PC-9 (cell line): ENCODE measurements at regions not wholly inside any gene's neighbourhood (a gene's known extent, or its start where the extent isn't known, plus 50 kb on each side); places are given as distances from the start of the nearest gene placed in this dataset.
"Not testable (repeated sequence)": the region's sequence is repeated elsewhere in the genome, so short reads cannot be mapped to it uniquely, and the experiment has no call there.

Experiments
- BruUV-seq: library from RNA; stranded (reverse); fragments of 400-500 nt; replicated peaks from 2 replicates; lab custom pipeline; 2021; lab: Mats Ljungman, UMichigan
- CTCF ChIA-PET: fragments of 300-600 bp; sonication (Branson Sonifier 250); formaldehyde crosslinking; loops from one replicate; lab custom pipeline; 2022; ENCODE audit warnings: antibody characterized with exemption; lab: Charles Lee
- POLR2A ChIA-PET: fragments of 300-600 bp; sonication (Branson Sonifier 250); formaldehyde crosslinking; loops from one replicate; lab custom pipeline; 2022; ENCODE audit warnings: antibody characterized with exemption; ENCODE audit not compliant: unreplicated experiment; lab: Charles Lee
- DNase-seq, 2 experiments: peaks; one replicate each; pipeline versions ENCODE4 v3.0.0 to v3.0.0-alpha.2; 2015 to 2022; ENCODE audit warnings: mixed read lengths in 1 of 2
- H2AFZ ChIP-seq: fragments of 200-600 bp; sonication (generic); 2 replicates; pipeline ENCODE4 v1.8.1; 2017; ENCODE audit warnings: antibody characterized with exemption
- H3F3A ChIP-seq: fragments of 200-600 bp; sonication (generic); 2 replicates; pipeline ENCODE4 v1.8.1; 2017; ENCODE audit warnings: antibody characterized with exemption, mild to moderate bottlenecking, low read depth; ENCODE audit not compliant: insufficient read depth
- H3K27ac ChIP-seq: fragments of 200-600 bp; sonication (generic); 2 replicates; pipeline ENCODE4 v1.6.1; 2016; ENCODE audit warnings: mixed run types
- H3K27me3 ChIP-seq: fragments of 200-600 bp; sonication (generic); 2 replicates; pipeline ENCODE4 v1.6.1; 2016; ENCODE audit warnings: low read depth, mixed run types; ENCODE audit not compliant: insufficient read depth
- H3K36me3 ChIP-seq: fragments of 200-600 bp; sonication (generic); 2 replicates; pipeline ENCODE4 v1.6.1; 2016; ENCODE audit warnings: low read depth, mixed run types
- H3K4me1 ChIP-seq: fragments of 200-600 bp; sonication (generic); replicated peaks from 2 replicates; pipeline ENCODE4 v1.6.1; 2016; ENCODE audit warnings: mixed run types; ENCODE audit not compliant: insufficient read depth
- H3K4me2 ChIP-seq: fragments of 200-600 bp; sonication (generic); 2 replicates; pipeline ENCODE4 v1.6.1; 2017; ENCODE audit warnings: mixed run types
- H3K4me3 ChIP-seq: fragments of 200-600 bp; sonication (generic); 2 replicates; pipeline ENCODE4 v1.6.1; 2016; ENCODE audit warnings: mixed run types
- H3K79me2 ChIP-seq: fragments of 200-600 bp; sonication (generic); 2 replicates; pipeline ENCODE4 v1.6.1; 2017; ENCODE audit warnings: low read depth, mixed run types
- H3K9me2 ChIP-seq: fragments of 200-600 bp; sonication (generic); 2 replicates; pipeline ENCODE4 v1.8.1; 2017; ENCODE audit warnings: mild to moderate bottlenecking; ENCODE audit not compliant: insufficient read depth
- H3K9me3 ChIP-seq: fragments of 200-600 bp; sonication (generic); 2 replicates; pipeline ENCODE4 v1.8.1; 2016; ENCODE audit warnings: low read depth; ENCODE audit not compliant: insufficient read depth
- H4K20me1 ChIP-seq: fragments of 200-600 bp; sonication (generic); 2 replicates; pipeline ENCODE4 v1.8.1; 2017; ENCODE audit not compliant: insufficient read depth
- CTCF ChIP-seq: fragments of 200-600 bp; sonication (generic); conservative IDR thresholded peaks from 2 replicates; pipeline ENCODE4 v1.6.1; 2017; ENCODE audit warnings: mixed run types, antibody characterized with exemption, mild to moderate bottlenecking, moderate library complexity
- intact Hi-C: fragments of 100-400 bp; cut with micrococcal nuclease; formaldehyde crosslinking; loops from one replicate; pipeline ENCODE4 v1.10.0; 2022; ENCODE audit not compliant: unreplicated experiment

- H3K36me3 ChIP-seq, H3K79me2 ChIP-seq, intact Hi-C loops, H3K4me3 ChIP-seq, POLR2A ChIA-PET, H3K9me2 ChIP-seq, H3K9me3 ChIP-seq, BruUV-seq, H3K4me1 ChIP-seq, H3K4me2 ChIP-seq, DNase-seq, H3F3A ChIP-seq, H3K27ac ChIP-seq, H4K20me1 ChIP-seq, H2AFZ ChIP-seq, CTCF ChIA-PET: not testable (repeated sequence)
- TF ChIP-seq CTCF: 0 out of 2 replicates have a peak, but pooled peaks have one; percentile 19
- H3K27me3 ChIP-seq: peaks cover 27% of the 10 kb centered on the region
Observed at GRCh38 chr14:105678996-105679958, 152.9 kb downstream of the TMEM121 start.

- BruUV-seq, H2AFZ ChIP-seq, H3K27ac ChIP-seq, H3K4me3 ChIP-seq, H3K4me2 ChIP-seq, H3K4me1 ChIP-seq, H3F3A ChIP-seq, H3K79me2 ChIP-seq, H3K9me3 ChIP-seq, intact Hi-C loops, CTCF ChIA-PET, H3K9me2 ChIP-seq, H4K20me1 ChIP-seq, H3K36me3 ChIP-seq, POLR2A ChIA-PET, DNase-seq: not testable (repeated sequence)
- H3K27me3 ChIP-seq: peaks cover 19% of the 10 kb centered on the region
Observed at GRCh38 chr14:105679959-105680735, 153.8 kb downstream of the TMEM121 start.

- BruUV-seq, POLR2A ChIA-PET, H3K27ac ChIP-seq, H4K20me1 ChIP-seq, H3K4me1 ChIP-seq, H3K9me3 ChIP-seq, H3K4me2 ChIP-seq, intact Hi-C loops, H3F3A ChIP-seq, H2AFZ ChIP-seq, DNase-seq, H3K9me2 ChIP-seq, H3K79me2 ChIP-seq, CTCF ChIA-PET, H3K36me3 ChIP-seq, H3K4me3 ChIP-seq: not testable (repeated sequence)
- 0 out of 2 replicates have a peak, but pooled peaks have one; percentile 20 for TF ChIP-seq CTCF
- H3K27me3 ChIP-seq: peaks cover 17% of the 10 kb centered on the region
Observed at GRCh38 chr14:105680736-105681098, 154.3 kb downstream of the TMEM121 start.

GRCh38 chr14:105681606-105682185, 155.3 kb downstream of the TMEM121 start:
- H3F3A ChIP-seq, H3K27me3 ChIP-seq, H3K36me3 ChIP-seq, H3K9me3 ChIP-seq, POLR2A ChIA-PET, H3K4me1 ChIP-seq, DNase-seq, intact Hi-C loops, H4K20me1 ChIP-seq, BruUV-seq, H2AFZ ChIP-seq, H3K4me3 ChIP-seq, H3K4me2 ChIP-seq, H3K79me2 ChIP-seq, CTCF ChIA-PET, H3K27ac ChIP-seq, H3K9me2 ChIP-seq: not testable (repeated sequence)

- intact Hi-C loops, H3F3A ChIP-seq, POLR2A ChIA-PET, H3K36me3 ChIP-seq, H3K27ac ChIP-seq, DNase-seq, H3K9me3 ChIP-seq, CTCF ChIA-PET, H3K9me2 ChIP-seq, BruUV-seq, H3K4me3 ChIP-seq, H3K4me1 ChIP-seq, H3K79me2 ChIP-seq, H4K20me1 ChIP-seq, H3K27me3 ChIP-seq, H3K4me2 ChIP-seq, H2AFZ ChIP-seq: not testable (repeated sequence)
Observed at GRCh38 chr14:105682442-105682841, 156.1 kb downstream of the TMEM121 start.
